Naive thymus-derived CD4-positive, alpha-beta T cell (primary cell): ENCODE measurements at regions not wholly inside any gene's neighbourhood (a gene's known extent, or its start where the extent isn't known, plus 50 kb on each side); places are given as distances from the start of the nearest gene placed in this dataset.

Source experiments
- ATAC-seq: fragments of 150-1000 bp; cut with Tn5 transposase; 2 replicates; pipeline ENCODE4 v1.10.0; 2021; ENCODE audit warnings: mild to moderate bottlenecking, moderate library complexity
- CTCF ChIA-PET: fragments of 350-600 bp; sonication (Branson Sonifier 250); formaldehyde crosslinking; loops from one replicate; lab custom pipeline; 2021; ENCODE audit warnings: antibody characterized with exemption; lab: Charles Lee
- POLR2A ChIA-PET: fragments of 350-600 bp; sonication (Branson Sonifier 250); formaldehyde crosslinking; loops from one replicate; lab custom pipeline; 2021; ENCODE audit warnings: antibody characterized with exemption, inconsistent platforms; lab: Charles Lee
- DNase-seq, 9 donors: peaks; one replicate each; pipeline versions ENCODE4 v3.0.0 to v3.0.0-alpha.2; 2020 to 2022; ENCODE audit warnings: mixed read lengths in 1 of 9
- H3K27ac ChIP-seq: one replicate; pipeline ENCODE4 v1.7.0; 2013; ENCODE audit warnings: mild to moderate bottlenecking, low read depth, low read length, moderate library complexity
- H3K27me3 ChIP-seq, 2 donors: one replicate each; pipeline ENCODE4 v1.7.0; 2013; ENCODE audit warnings: low read length in 2 of 2, mild to moderate bottlenecking in 2 of 2, moderate library complexity in 2 of 2; ENCODE audit not compliant: control insufficient read depth in 2 of 2, insufficient read depth in 2 of 2
- H3K36me3 ChIP-seq, 3 experiments: 1 replicate in 2 of 3; 2 replicates in 1 of 3; pipeline ENCODE4 v1.7.0; 2013; ENCODE audit warnings: low read length in 3 of 3, mild to moderate bottlenecking in 3 of 3, moderate library complexity in 1 of 3; ENCODE audit not compliant: insufficient read depth in 3 of 3, control insufficient read depth in 2 of 3
- H3K4me1 ChIP-seq, 2 donors: one replicate each; pipeline ENCODE4 v1.7.0; 2013; ENCODE audit warnings: low read length in 2 of 2, mild to moderate bottlenecking in 2 of 2, moderate library complexity in 1 of 2; ENCODE audit not compliant: control insufficient read depth in 2 of 2, insufficient read depth in 2 of 2
- H3K4me3 ChIP-seq: 2 replicates; pipeline ENCODE4 v1.7.0; 2013; ENCODE audit warnings: mild to moderate bottlenecking, low read length
- H3K9me3 ChIP-seq, 3 experiments: 1 replicate in 2 of 3; 2 replicates in 1 of 3; pipeline ENCODE4 v1.7.0; 2013; ENCODE audit warnings: low read length in 3 of 3; ENCODE audit not compliant: control insufficient read depth in 2 of 3
- H3K27ac Mint-ChIP-seq, 9 donors: one replicate each; pipeline ENCODE4 v1.8.0; 2020 to 2022; ENCODE audit warnings: mixed read lengths in 9 of 9, mild to moderate bottlenecking in 8 of 9, moderate library complexity in 5 of 9, inconsistent platforms in 2 of 9
- H3K27me3 Mint-ChIP-seq, 5 donors: one replicate each; pipeline ENCODE4 v1.8.0; 2021 to 2022; ENCODE audit warnings: mixed read lengths in 5 of 5, mild to moderate bottlenecking in 1 of 5
- H3K36me3 Mint-ChIP-seq, 5 donors: one replicate each; pipeline ENCODE4 v1.8.0; 2020 to 2022; ENCODE audit warnings: mixed read lengths in 5 of 5, mild to moderate bottlenecking in 3 of 5, inconsistent platforms in 1 of 5
- H3K4me1 Mint-ChIP-seq, 7 donors: one replicate each; pipeline ENCODE4 v1.8.0; 2020 to 2022; ENCODE audit warnings: mixed read lengths in 7 of 7, mild to moderate bottlenecking in 3 of 7, inconsistent platforms in 1 of 7
- H3K4me3 Mint-ChIP-seq, 10 donors: one replicate each; pipeline ENCODE4 v1.8.0; 2020 to 2022; ENCODE audit warnings: mild to moderate bottlenecking in 10 of 10, mixed read lengths in 10 of 10, moderate library complexity in 6 of 10, inconsistent platforms in 2 of 10
- H3K9me3 Mint-ChIP-seq, 11 donors: one replicate each; pipeline ENCODE4 v1.8.0; 2020 to 2022; ENCODE audit warnings: mixed read lengths in 11 of 11, mild to moderate bottlenecking in 4 of 11, inconsistent platforms in 1 of 11, moderate library complexity in 1 of 11
- intact Hi-C, 2 donors: fragments of 100-400 bp; cut with micrococcal nuclease; formaldehyde crosslinking; loops; one replicate each; pipeline ENCODE4 v1.15.1; 2023

DNA sequence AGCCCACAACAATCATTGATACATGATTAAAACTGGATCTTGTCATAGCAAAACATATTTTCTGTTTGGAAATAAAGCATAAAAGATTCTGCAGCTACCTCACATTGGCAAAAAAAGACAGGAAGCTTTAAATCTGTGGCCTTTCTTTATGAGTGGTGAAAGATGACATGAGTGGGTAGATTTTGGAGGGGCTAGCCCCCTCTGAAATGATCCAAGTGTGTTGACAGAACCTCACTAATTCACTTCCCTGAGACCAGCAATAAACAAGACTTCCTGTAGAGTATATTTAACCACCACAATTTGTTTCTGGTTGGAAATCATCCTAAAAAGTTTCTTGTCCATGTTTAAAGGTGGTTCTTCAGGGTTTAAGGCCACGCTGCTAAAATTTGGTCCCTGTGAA lies 530.8 kb downstream of the SPATA31D1 start:
- ATAC-seq (no peak), DNase-seq (no peak)
- POLR2A ChIA-PET = no interaction called here
- no peak overlapping the region for H3K27ac ChIP-seq
- no peak overlapping the region for H3K4me3 Mint-ChIP-seq
- no peaks in the 10 kb centered on the region for H3K27me3 Mint-ChIP-seq
- no peaks in the 10 kb centered on the region for H3K36me3 Mint-ChIP-seq
- H3K9me3 ChIP-seq = no peaks in the 10 kb centered on the region
- H3K9me3 Mint-ChIP-seq = peaks cover 0 to 23% (median 3%) of the 10 kb centered on the region in 11 donors
- no peaks in the 10 kb centered on the region for H3K27me3 ChIP-seq
- CTCF ChIA-PET = no interaction called here
- no peaks in the 10 kb centered on the region for H3K4me1 Mint-ChIP-seq
- intact Hi-C loops = no loop called here
- H3K27ac Mint-ChIP-seq = no peak overlapping the region
- H3K4me3 ChIP-seq = no peak overlapping the region
- H3K36me3 ChIP-seq = no peaks in the 10 kb centered on the region
- H3K4me1 ChIP-seq = no peaks in the 10 kb centered on the region

DNA sequence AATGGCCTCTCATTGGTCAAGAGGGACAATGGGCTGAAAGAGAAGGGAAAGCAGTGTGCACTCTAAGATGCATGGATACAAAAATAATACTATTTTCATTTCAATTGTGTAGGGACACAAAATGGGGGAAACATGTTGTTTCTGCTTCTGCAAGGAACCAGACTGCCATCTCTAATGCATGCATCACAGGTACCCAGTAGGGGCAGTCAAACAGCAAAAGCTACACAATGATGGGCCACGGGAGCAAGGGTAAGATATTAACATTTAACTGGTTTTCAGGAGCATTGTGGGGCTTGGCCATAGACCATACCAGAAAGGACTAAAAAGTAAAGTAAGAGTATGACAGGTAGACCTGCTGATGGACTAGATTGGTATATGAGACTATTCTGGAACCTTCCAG lies 535.8 kb downstream of the SPATA31D1 start:
- Mint-ChIP-seq H3K36me3 (peaks cover 0 to 1% (median 0%) of the 10 kb centered on the region in 5 donors), H3K27ac (no peak overlapping the region), H3K4me1 (no peaks in the 10 kb centered on the region), H3K9me3 (peaks cover 6 to 39% (median 20%) of the 10 kb centered on the region in 11 donors), H3K4me3 (no peak overlapping the region), H3K27me3 (no peaks in the 10 kb centered on the region)
- Histone ChIP-seq H3K9me3 (peaks cover 0 to 11% (median 3%) of the 10 kb centered on the region in 3 experiments), H3K36me3 (no peaks in the 10 kb centered on the region), H3K27ac (no peak overlapping the region), H3K4me3 (no peak overlapping the region), H3K27me3 (no peaks in the 10 kb centered on the region), H3K4me1 (no peaks in the 10 kb centered on the region)
- ATAC-seq (no peak), DNase-seq (no peak)
- intact Hi-C loops = no loop called here
- POLR2A ChIA-PET = no interaction called here
- CTCF ChIA-PET = no interaction called here

DNA sequence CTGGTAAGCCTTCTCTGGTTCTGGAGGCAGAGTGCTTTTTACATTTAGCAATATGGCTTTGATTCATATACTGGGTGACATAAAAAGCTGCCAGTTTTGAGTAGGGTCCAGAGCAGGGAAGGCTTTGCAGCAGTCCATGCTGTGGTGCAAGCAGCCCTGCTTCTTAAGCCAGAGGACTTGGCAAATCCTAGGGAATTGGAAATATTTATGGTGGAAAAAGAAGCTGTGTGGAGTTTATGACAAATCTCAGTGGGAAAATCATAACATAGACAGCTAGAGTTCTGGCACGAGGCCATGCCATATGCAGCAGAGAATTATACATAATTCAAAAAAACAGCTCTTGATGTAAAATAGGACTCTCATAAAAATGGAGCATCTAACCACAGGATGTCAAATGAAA lies 536.4 kb downstream of the RASEF start:
- Histone ChIP-seq H3K36me3 (no peaks in the 10 kb centered on the region), H3K4me3 (no peak overlapping the region)
- no peak for DNase-seq

DNA sequence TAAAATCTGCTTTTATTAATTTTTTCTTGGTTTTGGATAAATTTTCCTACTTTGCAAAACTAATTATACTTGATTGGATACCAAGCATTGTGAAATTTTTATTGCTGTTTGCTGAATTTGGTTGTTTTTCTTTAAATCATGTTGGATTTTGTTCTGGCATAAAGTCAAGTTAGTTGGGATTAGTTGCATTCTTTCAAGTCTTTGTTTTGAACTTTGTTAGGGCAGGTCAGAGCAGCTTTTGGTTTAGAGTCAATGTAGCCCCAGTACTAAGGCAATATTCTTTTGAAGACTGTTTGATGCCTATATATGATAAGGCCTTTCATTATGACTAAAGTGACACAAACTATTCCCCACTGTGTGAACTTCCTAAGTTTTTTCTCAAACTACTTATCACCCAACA lies 531.1 kb downstream of the RASEF start:
- Histone ChIP-seq H3K36me3 (no peaks in the 10 kb centered on the region), H3K4me1 (no peaks in the 10 kb centered on the region), H3K27ac (no peak overlapping the region), H3K9me3 (peaks cover 0 to 7% (median 3%) of the 10 kb centered on the region in 3 experiments), H3K27me3 (no peaks in the 10 kb centered on the region), H3K4me3 (no peak overlapping the region)
- Mint-ChIP-seq H3K36me3 (peaks cover 0 to 1% (median 0%) of the 10 kb centered on the region in 5 donors), H3K27me3 (no peaks in the 10 kb centered on the region), H3K9me3 (peaks cover 0 to 25% (median 11%) of the 10 kb centered on the region in 11 donors), H3K27ac (no peak overlapping the region), H3K4me3 (no peak overlapping the region), H3K4me1 (no peaks in the 10 kb centered on the region)
- ATAC-seq (no peak), DNase-seq (no peak)
- intact Hi-C loops = no loop called here
- CTCF ChIA-PET = no interaction called here
- POLR2A ChIA-PET = no interaction called here

More for the DNA sequence above, 536.4 kb downstream of the RASEF start:
- Histone ChIP-seq H3K27me3 (no peaks in the 10 kb centered on the region), H3K9me3 (peaks cover 0 to 11% (median 3%) of the 10 kb centered on the region in 3 experiments), H3K4me1 (no peaks in the 10 kb centered on the region), H3K27ac (no peak overlapping the region)
- no peak overlapping the region for H3K4me3 Mint-ChIP-seq
- intact Hi-C loops = no loop called here
- POLR2A ChIA-PET = no interaction called here
- ATAC-seq = no peak
- no peaks in the 10 kb centered on the region for H3K4me1 Mint-ChIP-seq
- H3K9me3 Mint-ChIP-seq = peaks cover 6 to 43% (median 20%) of the 10 kb centered on the region in 11 donors
- peaks cover 0 to 1% (median 0%) of the 10 kb centered on the region in 5 donors for H3K36me3 Mint-ChIP-seq
- CTCF ChIA-PET = no interaction called here
- no peak overlapping the region for H3K27ac Mint-ChIP-seq
- H3K27me3 Mint-ChIP-seq = no peaks in the 10 kb centered on the region

DNA sequence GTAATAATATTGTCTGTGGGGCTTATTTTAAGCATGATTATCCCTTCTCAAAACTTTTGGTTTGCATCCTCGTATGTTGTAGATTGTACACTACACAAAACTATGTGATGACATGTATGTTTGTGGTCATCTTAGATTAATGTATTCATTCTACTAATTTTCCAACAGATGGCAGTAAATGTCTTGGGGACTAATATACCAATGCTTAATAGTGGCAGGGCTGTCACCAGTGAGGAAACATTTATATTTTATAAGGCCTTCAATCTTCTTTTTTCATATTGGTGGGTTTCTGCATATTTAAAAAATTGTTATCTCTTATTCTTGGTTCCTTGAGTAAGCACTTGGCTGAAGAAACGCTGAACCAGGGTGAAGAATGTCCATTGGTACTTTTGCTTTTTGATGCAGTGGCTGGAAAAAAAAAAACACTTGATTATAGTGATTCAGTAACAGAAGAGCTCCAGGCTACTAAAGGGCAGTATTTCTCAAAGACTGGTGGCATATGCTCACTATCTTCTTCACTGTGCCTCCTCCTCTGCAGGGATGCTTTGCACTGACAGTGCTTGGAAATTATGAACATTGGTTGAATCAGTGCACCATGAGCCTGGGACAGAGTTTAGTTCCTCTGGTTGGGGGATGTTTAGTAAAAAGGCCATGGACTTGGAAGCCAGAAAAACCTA lies 530.3 kb downstream of the RASEF start:
- Mint-ChIP-seq H3K27me3 (no peaks in the 10 kb centered on the region), H3K9me3 (peaks cover 0 to 17% (median 7%) of the 10 kb centered on the region in 11 donors), H3K27ac (no peak overlapping the region), H3K4me3 (no peak overlapping the region), H3K4me1 (no peaks in the 10 kb centered on the region), H3K36me3 (peaks cover 0 to 1% (median 0%) of the 10 kb centered on the region in 5 donors)
- CTCF ChIA-PET = no interaction called here
- intact Hi-C loops = no loop called here
- no peaks in the 10 kb centered on the region for H3K9me3 ChIP-seq
- no peak overlapping the region for H3K4me3 ChIP-seq
- POLR2A ChIA-PET = no interaction called here
- ATAC-seq (no peak), DNase-seq (no peak)
- H3K4me1 ChIP-seq = no peaks in the 10 kb centered on the region
- H3K36me3 ChIP-seq = no peaks in the 10 kb centered on the region
- no peaks in the 10 kb centered on the region for H3K27me3 ChIP-seq
- H3K27ac ChIP-seq = no peak overlapping the region

DNA sequence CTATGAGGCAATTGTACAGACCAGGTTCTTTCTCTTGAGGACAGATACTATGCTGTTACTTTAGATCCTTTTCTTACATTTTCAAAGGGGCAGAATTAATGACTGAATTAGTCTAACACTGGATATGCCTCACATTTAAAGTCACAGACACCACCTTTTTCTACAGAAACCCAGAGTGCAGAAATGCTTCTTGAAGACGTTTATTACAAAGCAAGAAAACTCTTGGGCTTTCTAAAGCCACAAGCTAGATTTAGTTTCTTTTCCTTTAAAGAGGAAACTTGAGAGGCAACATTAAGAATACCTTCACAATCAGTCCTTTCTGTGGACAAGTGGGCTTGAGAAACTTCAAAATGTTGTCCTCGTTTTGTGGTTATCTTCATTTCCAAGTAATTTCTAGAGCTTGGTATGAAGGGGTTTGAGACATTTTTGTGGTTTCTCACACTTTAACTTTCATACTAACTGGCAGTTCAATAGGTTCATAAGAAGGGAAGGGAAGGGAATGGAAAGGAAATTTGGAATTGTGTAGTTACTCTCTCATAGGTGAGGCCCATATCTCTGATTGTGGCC lies 527.4 kb downstream of the RASEF start:
- no peaks in the 10 kb centered on the region for H3K36me3 ChIP-seq
- H3K4me1 Mint-ChIP-seq = no peaks in the 10 kb centered on the region
- H3K36me3 Mint-ChIP-seq = no peaks in the 10 kb centered on the region
- no peaks in the 10 kb centered on the region for H3K9me3 ChIP-seq
- H3K4me3 Mint-ChIP-seq = no peak overlapping the region
- CTCF ChIA-PET = no interaction called here
- H3K27me3 ChIP-seq = no peaks in the 10 kb centered on the region
- no peaks in the 10 kb centered on the region for H3K4me1 ChIP-seq
- intact Hi-C loops = no loop called here
- no peak overlapping the region for H3K27ac Mint-ChIP-seq
- no peaks in the 10 kb centered on the region for H3K27me3 Mint-ChIP-seq
- ATAC-seq = no peak
- peaks cover 0 to 5% (median 0%) of the 10 kb centered on the region in 11 donors for H3K9me3 Mint-ChIP-seq
- no peak overlapping the region for H3K4me3 ChIP-seq
- POLR2A ChIA-PET = no interaction called here
- no peak overlapping the region for H3K27ac ChIP-seq
- DNase-seq = no peak

DNA sequence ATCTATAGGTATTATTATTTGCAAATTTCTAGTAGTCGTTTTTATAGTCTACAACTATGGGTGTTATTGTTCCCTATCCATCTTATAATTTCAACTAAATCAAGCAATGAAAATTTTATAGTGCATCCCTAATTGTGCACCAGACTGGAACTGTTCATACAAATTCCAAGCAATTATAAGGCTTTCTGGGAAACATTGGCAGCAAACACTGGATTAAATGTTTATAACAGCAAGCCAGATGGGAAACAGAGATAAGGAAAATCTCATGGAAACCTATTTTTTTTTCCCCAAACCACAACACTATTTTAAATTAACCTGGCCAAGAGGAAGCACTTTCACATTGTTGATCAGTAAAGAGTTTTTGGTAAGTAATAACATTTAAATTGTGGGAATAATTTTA lies 524.3 kb downstream of the RASEF start:
- ATAC-seq (no peak), DNase-seq (no peak)
- Histone ChIP-seq H3K36me3 (no peaks in the 10 kb centered on the region), H3K4me3 (no peak overlapping the region), H3K27ac (no peak overlapping the region), H3K4me1 (no peaks in the 10 kb centered on the region), H3K27me3 (no peaks in the 10 kb centered on the region), H3K9me3 (no peaks in the 10 kb centered on the region)
- CTCF ChIA-PET = no interaction called here
- no peak overlapping the region for H3K4me3 Mint-ChIP-seq
- no peaks in the 10 kb centered on the region for H3K4me1 Mint-ChIP-seq
- intact Hi-C loops = no loop called here
- H3K27me3 Mint-ChIP-seq = no peaks in the 10 kb centered on the region
- POLR2A ChIA-PET = no interaction called here
- no peak overlapping the region for H3K27ac Mint-ChIP-seq
- H3K9me3 Mint-ChIP-seq = peaks cover 0 to 4% (median 0%) of the 10 kb centered on the region in 11 donors
- no peaks in the 10 kb centered on the region for H3K36me3 Mint-ChIP-seq
